Transverse colon (tissue), 4 donors: ENCODE measurements at regions not wholly inside any gene's neighbourhood (a gene's known extent, or its start where the extent isn't known, plus 50 kb on each side); places are given as distances from the start of the nearest gene placed in this dataset.

Experiments
- DNase-seq: peaks from one replicate; pipeline ENCODE4 v3.0.0-alpha.2; 2019
- H3K27ac ChIP-seq, 4 donors: fragments of 200-600 bp; sonication (generic); 2 replicates each; pipeline ENCODE4 v1.5.1; 2016 to 2018; ENCODE audit warnings: inconsistent platforms in 4 of 4
- H3K27me3 ChIP-seq: fragments of 200-600 bp; sonication (generic); 2 replicates; pipeline ENCODE4 v1.5.1; 2017; ENCODE audit warnings: inconsistent platforms
- H3K36me3 ChIP-seq, 4 donors: fragments of 200-600 bp; sonication (generic); 2 replicates each; pipeline ENCODE4 v1.5.1; 2017 to 2019; ENCODE audit warnings: inconsistent platforms in 4 of 4
- H3K4me1 ChIP-seq, 4 donors: fragments of 200-600 bp; sonication (generic); 2 replicates each; pipeline ENCODE4 v1.5.1; 2017 to 2020; ENCODE audit warnings: inconsistent platforms in 4 of 4
- H3K4me3 ChIP-seq, 4 donors: fragments of 200-600 bp; sonication (generic); 1 replicate in 1 of 4; 2 replicates in 3 of 4; pipeline versions ENCODE4 v1.5.1 to v1.6.1; 2017 to 2019; ENCODE audit warnings: inconsistent platforms in 4 of 4
- H3K9me3 ChIP-seq, 2 donors: fragments of 200-600 bp; sonication (generic); 2 replicates each; pipeline ENCODE4 v1.5.1; 2017 to 2019; ENCODE audit warnings: inconsistent platforms in 2 of 2
- CTCF ChIP-seq, 5 experiments: fragments of 200-600 bp in 3 of 5; fragments of 450-650 bp in 2 of 5; sonication (generic) in 3 of 5; IDR thresholded peaks; 1 replicate in 2 of 5; 2 replicates in 3 of 5; pipeline ENCODE4 v1.5.1; 2016 to 2017; ENCODE audit warnings: antibody characterized with exemption in 5 of 5, inconsistent platforms in 3 of 5, mild to moderate bottlenecking in 2 of 5, moderate library complexity in 1 of 5
- EP300 ChIP-seq: sonication (generic); formaldehyde crosslinking; IDR thresholded peaks from one replicate; pipeline ENCODE4 v1.6.1; 2017; ENCODE audit warnings: antibody characterized with exemption, low read depth
- POLR2A ChIP-seq: fragments of 450-650 bp; IDR thresholded peaks from one replicate; pipeline ENCODE4 v1.6.1; 2016; ENCODE audit warnings: antibody characterized with exemption, mild to moderate bottlenecking, moderate library complexity
- POLR2AphosphoS5 ChIP-seq, 3 donors: sonication (generic); formaldehyde crosslinking; IDR thresholded peaks; one replicate each; pipeline ENCODE4 v1.6.1; 2016; ENCODE audit warnings: antibody characterized with exemption in 3 of 3
- WGBS, 2 donors: methylation state at CpG; one replicate each; pipeline ENCODE4 v1.1.5; 2018; ENCODE audit warnings: low coverage in 1 of 2; 5-methylcytosine and 5-hydroxymethylcytosine counted together
- in situ Hi-C, 4 donors: fragments of 200-750 bp; cut with MboI; loops; one replicate each; pipeline versions ENCODE4 v1.15.0 to v1.15.1; 2017; ENCODE audit warnings: low sequenced_read_pairs in 3 of 4, low pct_ligation_motif_present in 1 of 4, low pct_unique_long_range_greater_than_20kb in 1 of 4
- intact Hi-C: fragments of 100-400 bp; cut with DNase I; formaldehyde crosslinking; loops from one replicate; pipeline ENCODE4 v1.15.1; 2023; ENCODE audit warnings: low total_unique reads

DNA sequence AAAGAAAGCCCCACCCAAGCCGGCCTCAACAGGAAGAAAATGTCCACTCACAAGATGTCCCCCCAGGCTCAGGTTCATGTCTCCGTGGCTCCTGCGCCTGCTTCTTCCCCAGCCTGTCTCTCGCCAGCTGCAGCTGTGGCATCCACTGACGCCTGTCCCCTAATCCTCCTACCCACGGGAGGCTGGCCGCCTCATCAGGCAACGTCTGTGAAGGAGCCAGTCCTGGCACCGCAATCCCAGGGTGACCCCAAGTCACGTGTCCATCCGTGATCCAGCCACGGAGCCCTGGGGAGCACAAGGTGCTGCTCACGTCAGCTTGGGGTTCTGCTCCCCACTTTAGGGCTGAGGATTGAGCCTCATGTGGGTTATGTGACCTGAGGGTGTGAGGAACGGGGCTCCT, 640.3 kb downstream of the CDH26 start:
- H3K27me3 ChIP-seq: no peaks in the 10 kb centered on the region
- in situ Hi-C loops: no loop called here
- DNase-seq: no peak
- WGBS, 2 donors: 92% methylated on average over 14 of the region's 14 CpGs; no CpG with 5 or more reads in 1 of the 2 donors
- intact Hi-C loops: no loop called here
- TF ChIP-seq EP300 (no peak), CTCF (IDR thresholded peaks at IDR 0.05) (no peak), POLR2A (no peak), POLR2AphosphoS5 (IDR thresholded peaks at IDR 0.05) (no peak)
- H3K27ac ChIP-seq: no peak overlapping the region
- no peaks in the 10 kb centered on the region for H3K36me3 ChIP-seq
- no peaks in the 10 kb centered on the region for H3K9me3 ChIP-seq
- H3K4me1 ChIP-seq: no peaks in the 10 kb centered on the region
- H3K4me3 ChIP-seq: no peak overlapping the region

- 91 to 93% methylated on average over 10 to 16 of the region's 16 CpGs for WGBS, 2 donors
- intact Hi-C loops: no loop called here
- Histone ChIP-seq H3K27me3 (no peaks in the 10 kb centered on the region), H3K4me1 (no peaks in the 10 kb centered on the region), H3K9me3 (no peaks in the 10 kb centered on the region), H3K27ac (no peak overlapping the region), H3K36me3 (no peaks in the 10 kb centered on the region), H3K4me3 (no peak overlapping the region)
- no peak for TF ChIP-seq CTCF (IDR thresholded peaks at IDR 0.05)
- no peak for TF ChIP-seq POLR2A
- TF ChIP-seq POLR2AphosphoS5 (IDR thresholded peaks at IDR 0.05): no peak
- TF ChIP-seq EP300: no peak
- no peak for DNase-seq
- in situ Hi-C loops: no loop called here
These were observed 641.2 kb downstream of the CDH26 start for GRCh38 chr20:60599381-60599780.

- H3K27me3 ChIP-seq: no peaks in the 10 kb centered on the region
- H3K36me3 ChIP-seq: no peaks in the 10 kb centered on the region
- no peak overlapping the region for H3K27ac ChIP-seq
- no peaks in the 10 kb centered on the region for H3K4me1 ChIP-seq
- DNase-seq: no peak
- in situ Hi-C loops: no loop called here
- 81% methylated on average over 7 of the region's 7 CpGs; no CpG with 5 or more reads in 1 of the 2 donors for WGBS, 2 donors
- TF ChIP-seq CTCF (IDR thresholded peaks at IDR 0.05) (no peak), POLR2A (no peak), POLR2AphosphoS5 (IDR thresholded peaks at IDR 0.05) (no peak), EP300 (no peak)
- no peaks in the 10 kb centered on the region for H3K9me3 ChIP-seq
- intact Hi-C loops: no loop called here
- no peak overlapping the region for H3K4me3 ChIP-seq
These were observed 641.8 kb downstream of the CDH26 start for GRCh38 chr20:60600036-60600435.

GRCh38 chr20:60624066-60624465, 628.0 kb upstream of the CDH4 start:
- no peaks in the 10 kb centered on the region for H3K9me3 ChIP-seq
- no peaks in the 10 kb centered on the region for H3K27me3 ChIP-seq
- H3K27ac ChIP-seq: no peak overlapping the region
- 71 to 80% methylated on average over 3 to 4 of the region's 4 CpGs for WGBS, 2 donors
- TF ChIP-seq POLR2A (no peak), POLR2AphosphoS5 (IDR thresholded peaks at IDR 0.05) (no peak)
- H3K4me1 ChIP-seq: no peaks in the 10 kb centered on the region
- no peaks in the 10 kb centered on the region for H3K36me3 ChIP-seq
- H3K4me3 ChIP-seq: no peak overlapping the region
- in situ Hi-C loops: no loop called here
- no peak for DNase-seq
- intact Hi-C loops: no loop called here

DNA sequence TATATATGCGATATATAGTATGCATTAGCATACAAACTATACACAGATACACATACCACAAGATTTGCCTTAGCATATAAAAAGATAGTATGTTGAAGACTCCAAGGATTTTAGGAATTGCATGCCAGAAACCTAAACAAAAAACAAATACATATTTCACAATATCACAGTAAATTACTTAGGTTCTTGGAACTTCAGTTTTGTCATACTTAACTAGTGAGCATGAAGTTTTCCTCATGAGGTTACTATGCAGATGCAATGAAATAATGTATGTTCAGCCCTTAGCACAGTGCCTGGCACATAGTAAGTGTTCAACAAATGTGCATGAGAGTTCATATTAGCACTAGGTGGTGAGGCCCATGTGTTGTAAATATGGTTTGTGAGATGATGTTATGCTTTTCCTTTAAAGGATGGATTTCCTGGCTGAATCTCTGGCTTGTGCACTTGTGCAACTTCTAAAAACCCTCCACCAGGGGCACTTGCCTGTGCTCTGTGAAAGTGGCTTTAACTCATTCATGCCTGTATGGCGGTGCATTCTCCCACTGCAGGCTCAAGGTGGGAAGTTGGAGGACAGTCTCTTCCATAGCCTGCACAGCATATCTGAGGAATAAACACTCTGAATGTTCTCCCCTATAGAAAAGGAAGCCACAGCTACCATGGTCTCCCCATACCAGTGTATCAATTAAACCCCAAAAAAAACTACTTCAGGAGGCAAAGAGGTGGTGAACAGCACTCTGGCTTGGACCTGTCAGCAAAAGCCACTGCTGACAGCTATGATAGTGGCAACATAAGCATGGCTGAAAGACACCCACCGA, 624.1 kb upstream of the CDH4 start:
- H3K27me3 ChIP-seq: no peaks in the 10 kb centered on the region
- TF ChIP-seq POLR2AphosphoS5 (IDR thresholded peaks at IDR 0.05): no peak
- TF ChIP-seq CTCF (IDR thresholded peaks at IDR 0.05): no peak
- no peak for TF ChIP-seq EP300
- no peak for TF ChIP-seq POLR2A
- 71% methylated on average over 3 of the region's 3 CpGs for WGBS, 2 donors
- intact Hi-C loops (no loop called here), in situ Hi-C loops (no loop called here)
- H3K27ac ChIP-seq: no peak overlapping the region
- H3K4me3 ChIP-seq: no peak overlapping the region
- H3K4me1 ChIP-seq: no peaks in the 10 kb centered on the region
- H3K9me3 ChIP-seq: no peaks in the 10 kb centered on the region
- no peak for DNase-seq
- H3K36me3 ChIP-seq: no peaks in the 10 kb centered on the region
